ENCODE measurements at regions not wholly inside any gene's neighbourhood (a gene's known extent, or its start where the extent isn't known, plus 50 kb on each side); places are given as distances from the start of the nearest gene placed in this dataset.

GRCh38 chr3:105923140-105923539 is 54.3 kb upstream of the CBLB start:
- no peak for DNase-seq

DNA sequence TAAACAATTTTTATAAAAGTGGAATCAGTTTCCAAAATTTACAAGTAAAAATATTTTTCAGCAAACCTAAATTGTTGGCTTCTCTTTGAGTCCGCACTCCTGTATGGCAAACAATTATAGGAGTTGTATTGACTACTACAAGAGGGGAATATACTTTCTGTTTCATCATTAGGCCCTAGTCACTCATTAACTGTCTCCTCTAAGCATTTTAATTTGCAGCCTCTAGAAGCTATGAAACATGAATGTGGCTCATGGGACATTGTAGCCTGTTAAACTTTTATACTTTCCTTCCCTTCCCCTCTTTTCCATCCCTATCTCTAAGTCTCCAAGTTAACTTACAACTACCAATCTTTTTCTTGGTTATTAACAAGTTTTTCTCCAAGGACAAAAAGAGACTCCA is 58.9 kb upstream of the CBLB start:
- no peak for DNase-seq

GRCh38 chr3:105930733-105931132 is 61.9 kb upstream of the CBLB start:
- no peak for DNase-seq

DNA sequence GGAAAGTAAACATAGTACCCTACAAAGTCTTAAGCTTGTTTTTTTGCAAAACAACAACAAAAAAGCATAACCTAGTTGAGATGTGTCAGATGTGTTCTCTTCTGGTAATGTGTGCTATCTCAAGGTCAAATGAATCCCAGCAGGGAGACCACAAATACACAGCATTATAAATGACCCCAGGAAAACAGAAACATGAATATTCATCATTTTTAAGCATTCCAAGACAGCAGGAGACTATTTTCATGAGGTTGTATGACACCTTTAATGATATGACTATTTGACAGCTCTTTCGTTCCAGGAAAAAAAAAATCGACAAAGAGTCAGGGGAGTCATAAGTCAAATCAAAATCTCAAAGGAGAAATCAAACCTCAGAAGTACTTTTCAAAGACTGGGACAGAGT is 62.7 kb upstream of the CBLB start:
- DNase-seq: no peak

GRCh38 chr3:105933871-105934270 is 65.1 kb upstream of the CBLB start:
- no peak for DNase-seq

- peak; percentile 57 for DNase-seq
These were observed 69.3 kb upstream of the CBLB start for GRCh38 chr3:105938101-105938500.

GRCh38 chr3:105938806-105939205 is 70.0 kb upstream of the CBLB start:
- DNase-seq: no peak

DNA sequence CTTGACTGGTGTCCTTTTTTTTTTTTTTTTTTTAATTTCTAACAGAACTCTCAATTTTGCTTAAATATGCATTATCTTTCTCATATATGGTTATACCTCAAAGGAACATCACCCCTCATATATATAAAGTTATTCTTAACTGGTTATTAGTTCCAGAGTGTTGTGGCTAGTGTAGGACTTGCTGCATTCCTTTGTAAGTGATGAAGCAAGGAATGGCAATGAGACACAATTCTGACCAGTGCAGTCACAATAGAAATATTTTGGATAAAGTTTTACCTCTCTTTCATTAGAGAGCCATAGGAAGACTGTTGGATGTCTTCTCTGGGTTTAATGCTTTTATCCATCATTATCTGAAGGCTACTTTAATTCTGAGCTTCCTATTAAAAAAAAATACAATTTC is 75.5 kb upstream of the CBLB start:
- DNase-seq: peak; percentile 88

DNA sequence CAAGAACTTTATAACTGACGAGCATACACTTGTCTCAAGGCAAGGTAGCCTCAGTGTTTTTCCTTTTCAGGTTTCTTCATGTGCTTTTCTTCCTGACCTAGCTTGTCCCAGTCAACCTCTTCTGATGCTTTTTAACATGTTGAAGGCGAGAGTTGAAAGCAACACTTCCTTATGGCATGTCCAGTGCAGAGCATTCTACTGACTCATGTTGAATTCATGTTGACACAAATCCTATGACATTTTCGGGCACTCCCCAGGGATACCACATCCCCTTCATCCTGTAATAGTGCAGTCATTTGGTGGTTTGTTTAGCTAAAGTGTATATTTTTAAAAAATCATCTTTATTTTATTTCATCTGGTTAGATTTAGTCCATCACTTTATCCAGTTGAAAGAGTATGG is 75.9 kb upstream of the CBLB start:
- DNase-seq: peak; percentile 98

GRCh38 chr3:105948101-105948500 is 79.3 kb upstream of the CBLB start:
- DNase-seq: peak; percentile 27

- DNase-seq: no peak
These were observed 82.2 kb upstream of the CBLB start for GRCh38 chr3:105950881-105951600.

GRCh38 chr3:105953831-105954230 is 85.0 kb upstream of the CBLB start:
- no peak for DNase-seq

DNA sequence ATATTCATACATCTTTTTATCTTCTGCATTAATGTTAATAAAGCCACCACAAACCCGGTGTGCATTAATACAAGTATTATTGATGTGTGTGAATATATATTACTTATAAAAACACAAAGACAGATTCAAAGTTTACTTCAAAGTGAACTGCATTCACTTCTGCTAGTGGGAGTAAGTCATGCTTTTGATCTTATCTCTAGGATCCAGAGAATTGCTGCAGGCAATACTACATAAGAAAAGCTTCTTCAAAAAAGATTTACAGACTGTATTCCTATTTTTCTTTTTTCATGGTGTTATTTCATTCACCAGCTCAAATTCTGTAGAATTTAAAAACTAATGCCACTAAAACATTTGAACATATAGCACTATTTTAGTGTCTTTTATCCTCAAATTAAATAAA is 87.5 kb upstream of the CBLB start:
- no peak for DNase-seq

DNA sequence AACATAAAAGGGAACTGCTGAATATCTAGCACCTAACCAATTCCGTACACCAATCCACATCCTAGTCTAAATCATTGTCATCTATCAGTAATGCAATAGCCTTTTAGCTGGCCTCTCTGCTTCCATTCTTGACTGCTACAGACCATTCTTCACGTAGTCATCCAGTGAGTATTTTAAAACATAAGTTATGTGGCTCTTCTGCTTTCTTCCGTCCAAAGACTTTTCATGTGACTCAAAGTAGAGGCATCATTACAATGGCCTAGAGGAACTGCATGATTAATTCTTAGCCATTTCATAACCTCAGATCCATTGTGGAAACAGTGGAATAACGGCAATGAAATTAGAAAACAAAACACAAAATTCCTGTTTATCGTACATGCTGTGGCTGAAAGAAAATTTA is 88.9 kb upstream of the CBLB start:
- DNase-seq: peak; percentile 91

- no peak for DNase-seq
These were observed 89.6 kb upstream of the CBLB start for GRCh38 chr3:105958237-105959000.

DNA sequence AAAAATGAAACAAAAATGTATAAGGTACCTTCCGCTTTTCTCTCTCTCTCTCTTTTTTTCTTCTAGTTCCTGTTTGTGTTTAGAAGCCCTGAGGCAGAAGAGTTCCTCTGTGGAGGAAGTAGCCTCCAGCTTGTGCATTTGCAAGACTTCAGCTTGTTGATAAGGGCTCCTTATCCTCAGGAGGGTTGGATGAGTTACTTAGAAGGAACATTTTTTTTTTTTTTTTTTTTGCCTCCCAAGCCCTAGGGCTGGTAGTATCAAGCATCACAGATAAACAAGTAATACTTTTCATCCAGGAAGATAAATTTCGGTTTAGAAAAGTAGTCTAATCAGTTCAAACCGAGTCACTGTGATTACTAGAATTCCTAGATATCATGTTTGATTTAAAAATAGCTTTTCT is 91.0 kb upstream of the CBLB start:
- DNase-seq: no peak

- DNase-seq: no peak
These were observed 91.6 kb upstream of the CBLB start for GRCh38 chr3:105960381-105960780.

DNA sequence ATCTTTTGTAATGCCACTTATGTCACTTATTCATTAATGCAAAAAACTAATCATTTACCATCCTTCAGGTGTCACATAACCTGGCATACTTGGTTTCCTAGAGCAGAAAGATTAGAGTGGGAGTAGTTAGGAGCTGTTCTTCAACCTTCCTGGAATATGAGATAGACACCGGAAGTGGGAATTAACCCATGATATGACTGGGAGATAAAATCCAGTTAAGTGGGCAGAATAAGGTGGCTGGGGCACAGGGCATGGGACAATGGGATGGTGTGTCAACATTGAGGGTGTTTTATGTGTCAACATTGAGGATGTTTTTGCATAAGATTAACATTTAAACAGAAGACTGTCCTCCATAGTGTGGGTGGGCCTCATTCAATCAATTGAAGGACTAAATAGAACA is 94.3 kb upstream of the CBLB start:
- no peak for DNase-seq

DNA sequence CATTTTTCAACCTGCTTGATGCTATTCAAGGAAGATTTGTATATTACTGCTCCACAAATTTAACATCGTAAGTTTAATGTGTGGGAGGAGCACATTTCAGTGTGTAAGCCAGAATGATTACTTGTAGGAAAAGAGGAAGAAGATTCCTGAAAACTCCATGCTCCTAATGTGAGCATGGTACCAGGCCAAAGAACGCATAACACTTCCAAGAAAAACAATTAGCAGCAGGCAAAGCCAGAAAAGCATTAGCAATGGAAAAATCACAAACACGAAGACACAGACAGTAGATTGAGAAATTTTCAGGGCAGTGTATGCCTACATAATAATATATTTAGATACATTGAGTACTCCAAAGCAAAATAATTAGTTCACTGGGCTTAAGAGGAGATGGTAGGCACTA is 96.6 kb upstream of the CBLB start:
- peak; percentile 83 for DNase-seq

DNA sequence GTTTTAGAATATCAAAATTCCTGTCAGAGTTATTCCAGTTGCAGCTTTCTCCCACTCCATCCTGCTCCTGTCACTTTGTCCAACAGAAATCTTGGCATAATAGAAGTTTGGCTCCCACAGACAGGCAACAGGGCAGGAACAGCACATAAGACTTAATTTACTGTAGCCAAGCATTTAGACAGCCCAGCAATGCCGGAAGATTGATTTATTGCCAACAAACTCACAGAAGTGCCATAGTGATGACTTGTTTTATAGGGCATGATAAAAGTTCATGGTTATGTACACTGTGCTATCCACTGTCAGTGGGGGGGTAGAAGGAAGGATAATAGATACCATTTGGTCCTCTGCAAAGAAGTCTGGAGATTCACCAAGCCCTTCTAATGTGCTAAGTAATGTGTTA is 98.3 kb upstream of the CBLB start:
- peak; percentile 65 for DNase-seq

GRCh38 chr3:105970283-105970682 is 101.5 kb upstream of the CBLB start:
- peak; percentile 44 for DNase-seq

GRCh38 chr3:105972069-105972468 is 103.3 kb upstream of the CBLB start:
- DNase-seq: no peak

GRCh38 chr3:105974381-105974780 is 105.6 kb upstream of the CBLB start:
- DNase-seq: no peak

DNA sequence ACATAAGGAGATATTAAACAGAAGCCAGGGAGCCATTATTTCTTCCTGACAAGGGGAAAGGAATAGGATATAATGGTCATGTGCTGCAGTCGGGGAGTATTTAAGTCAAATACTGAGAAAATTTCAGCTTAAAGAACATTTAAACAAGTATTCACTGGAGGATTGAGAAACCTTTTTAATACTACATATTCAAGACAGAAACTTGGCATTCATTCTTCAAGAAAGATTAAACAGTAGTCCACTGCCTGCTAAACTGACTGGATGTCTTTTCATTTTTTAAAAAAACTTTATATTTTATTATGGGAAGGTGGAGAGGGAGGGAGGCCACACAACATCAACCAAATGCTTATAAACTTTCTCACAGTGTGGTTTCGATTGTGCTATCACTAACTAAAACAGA is 107.4 kb upstream of the CBLB start:
- no peak for DNase-seq
